K562 (cell line): ENCODE measurements at regions not wholly inside any gene's neighbourhood (a gene's known extent, or its start where the extent isn't known, plus 50 kb on each side); places are given as distances from the start of the nearest gene placed in this dataset.

Experiments used
- ATAC-seq: fragments of 200-7000 bp; cut with Tn5 transposase; 3 replicates; pipeline ENCODE4 v1.9.1; 2020; ENCODE audit warnings: moderate library complexity
- BruUV-seq: library from RNA; stranded (reverse); fragments of 400-500 nt; replicated peaks from 2 replicates; lab custom pipeline; 2021; lab: Mats Ljungman, UMichigan
- CTCF ChIA-PET: fragments of 300-600 bp; formaldehyde crosslinking; extraction: SDS; loops from one replicate; lab custom pipeline; 2021; ENCODE audit warnings: low intra/inter-chr PET ratio; lab: Yijun Ruan, JAX
- POLR2A ChIA-PET: fragments of 300-600, 350-650 bp; sonication (Branson Sonifier 250); formaldehyde crosslinking; extraction: SDS; loops from one replicate; lab custom pipeline; 2021; ENCODE audit warnings: antibody characterized with exemption, inconsistent platforms; lab: Yijun Ruan, JAX
- DNase-seq, 4 experiments: peaks; one replicate each; pipeline versions ENCODE4 v3.0.0 to v3.0.0-alpha.2; 2011 to 2018; ENCODE audit warnings: low spot score in 3 of 4, mixed read lengths in 3 of 4; ENCODE audit errors: extremely low read depth in 1 of 4
- FAIRE-seq: peaks from 2 replicates; lab custom pipeline; 2011; peaks lifted over from hg19 to GRCh38; lab: Jason Lieb, UNC
- H2AFZ ChIP-seq: 2 replicates; pipeline ENCODE4 v1.6.0; 2011; ENCODE audit warnings: low read depth, low read length, control low read depth, inconsistent platforms
- H3K27ac ChIP-seq: fragments of 200-600 bp; 3 replicates; pipeline ENCODE4 v1.8.0; 2011; ENCODE audit warnings: low read depth, mild to moderate bottlenecking, control low read depth, inconsistent platforms, low read length, moderate library complexity, mixed read lengths; ENCODE audit errors: extremely low read depth
- H3K27me3 ChIP-seq, 2 experiments: fragments of 300-600 bp in 1 of 2; 2 replicates in 1 of 2; 3 replicates in 1 of 2; pipeline versions ENCODE4 v1.6.0 to v1.8.0; 2011; ENCODE audit warnings: inconsistent platforms in 2 of 2, low read length in 2 of 2, mild to moderate bottlenecking in 1 of 2, mixed read lengths in 1 of 2, moderate library complexity in 1 of 2; ENCODE audit not compliant: control insufficient read depth in 2 of 2, insufficient read depth in 2 of 2
- H3K36me3 ChIP-seq: fragments of 300-600 bp; 3 replicates; pipeline ENCODE4 v1.8.0; 2011; ENCODE audit warnings: mild to moderate bottlenecking, low read length, inconsistent platforms; ENCODE audit not compliant: control insufficient read depth, insufficient read depth
- H3K4me1 ChIP-seq, 2 experiments: fragments of 200-600 bp in 1 of 2; replicated peaks in 1 of 2; 2 replicates in 1 of 2; 3 replicates in 1 of 2; pipeline versions ENCODE4 v1.5.1 to v1.8.0; 2011; ENCODE audit warnings: inconsistent platforms in 2 of 2, low read length in 2 of 2, mild to moderate bottlenecking in 1 of 2, mixed read lengths in 1 of 2, moderate library complexity in 1 of 2; ENCODE audit not compliant: control insufficient read depth in 2 of 2, insufficient read depth in 2 of 2
- H3K4me2 ChIP-seq: 2 replicates; pipeline ENCODE4 v1.6.1; 2011; ENCODE audit warnings: low read length, control low read depth, inconsistent platforms, mixed read lengths; ENCODE audit not compliant: insufficient read depth
- H3K4me3 ChIP-seq: fragments of 200-600 bp; sonication (generic), shearing (Covaris generic); 2 replicates; pipeline ENCODE4 v1.5.1; 2016; ENCODE audit warnings: control low read depth, inconsistent platforms
- H3K79me2 ChIP-seq: fragments of 200-600 bp; 3 replicates; pipeline ENCODE4 v1.8.0; 2011; ENCODE audit warnings: low read length, inconsistent platforms; ENCODE audit not compliant: control insufficient read depth, insufficient read depth
- H3K9ac ChIP-seq, 2 experiments: 2 replicates each; pipeline versions ENCODE4 v1.6.0 to v1.6.1; 2011; ENCODE audit warnings: low read depth in 2 of 2, low read length in 2 of 2, control low read depth in 1 of 2, inconsistent platforms in 1 of 2, mild to moderate bottlenecking in 1 of 2, mixed read lengths in 1 of 2; ENCODE audit not compliant: insufficient read depth in 1 of 2
- H3K9me1 ChIP-seq: one replicate; pipeline ENCODE4 v1.6.0; 2011; ENCODE audit warnings: inconsistent platforms, mild to moderate bottlenecking, low read length, moderate library complexity; ENCODE audit not compliant: control insufficient read depth, insufficient read depth
- H3K9me3 ChIP-seq: replicated peaks from 2 replicates; pipeline ENCODE4 v1.5.1; 2011; ENCODE audit warnings: low read depth, low read length, inconsistent platforms; ENCODE audit not compliant: control insufficient read depth, insufficient read depth
- H4K20me1 ChIP-seq: replicated peaks from 2 replicates; pipeline ENCODE4 v1.6.1; 2011; ENCODE audit warnings: low read length, inconsistent platforms, mixed read lengths; ENCODE audit not compliant: control insufficient read depth, insufficient read depth
- CC2D1A ChIP-seq: fragments of 450-650 bp; IDR thresholded peaks from 2 replicates; pipeline ENCODE4 v1.6.1; 2017; ENCODE audit warnings: mild to moderate bottlenecking
- CCAR2 ChIP-seq: fragments of 200-400 bp; formaldehyde crosslinking; IDR thresholded peaks from 2 replicates; pipeline ENCODE4 v1.6.1; 2017; ENCODE audit warnings: mild to moderate bottlenecking, low read depth, low read length
- CREB1 ChIP-seq, 2 experiments: sonication (generic) in 1 of 2; formaldehyde crosslinking in 1 of 2; IDR thresholded peaks; 2 replicates each; pipeline versions ENCODE4 v1.6.1 to v1.8.0; 2012 to 2022; ENCODE audit warnings: inconsistent platforms in 1 of 2, mild to moderate bottlenecking in 1 of 2, missing genetic modification reagents in 1 of 2, moderate library complexity in 1 of 2
- ETS2 ChIP-seq: IDR thresholded peaks from 2 replicates; pipeline ENCODE4 v1.6.1; 2016; ENCODE audit warnings: borderline replicate concordance, missing genetic modification characterization, mild to moderate bottlenecking, moderate library complexity, missing compliant biosample characterization; ENCODE audit not compliant: poor library complexity, severe bottlenecking
- ETV6 ChIP-seq, 3 experiments: fragments of 150-350 bp in 1 of 3; sonication (generic) in 1 of 3; formaldehyde crosslinking in 1 of 3; IDR thresholded peaks; 2 replicates each; pipeline versions ENCODE4 v1.6.1 to v1.8.0; 2014 to 2022; ENCODE audit warnings: borderline replicate concordance in 2 of 3, low read depth in 2 of 3, antibody characterized with exemption in 1 of 3, low read length in 1 of 3, mild to moderate bottlenecking in 1 of 3, missing genetic modification reagents in 1 of 3
- HDAC6 ChIP-seq: IDR thresholded peaks from 2 replicates; pipeline ENCODE4 v1.6.1; 2012; ENCODE audit warnings: low read depth, mild to moderate bottlenecking, control low read depth, inconsistent platforms, low read length, moderate library complexity
- LCOR ChIP-seq: sonication (generic); formaldehyde crosslinking; IDR thresholded peaks from 2 replicates; pipeline ENCODE4 v1.8.0; 2022; ENCODE audit warnings: mild to moderate bottlenecking, missing genetic modification reagents
- NFXL1 ChIP-seq: fragments of 450-650 bp; formaldehyde crosslinking; IDR thresholded peaks from 2 replicates; pipeline ENCODE4 v1.4.0; 2021; ENCODE audit warnings: mild to moderate bottlenecking
- RBM17 ChIP-seq: fragments of 200-400 bp; formaldehyde crosslinking; IDR thresholded peaks from 2 replicates; pipeline ENCODE4 v1.6.1; 2017; ENCODE audit warnings: low read depth, mild to moderate bottlenecking, low read length, borderline replicate concordance
- TCF7L2 ChIP-seq: fragments of 150-350 bp; IDR thresholded peaks from 2 replicates; pipeline ENCODE4 v1.6.1; 2016; ENCODE audit warnings: low read depth, mild to moderate bottlenecking, low read length, moderate library complexity
- TGIF2 ChIP-seq: sonication (generic); formaldehyde crosslinking; IDR thresholded peaks from 2 replicates; pipeline ENCODE4 v1.8.1; 2022; ENCODE audit warnings: mild to moderate bottlenecking, missing genetic modification reagents, moderate library complexity
- YBX1 ChIP-seq: fragments of 450-650 bp; IDR thresholded peaks from 2 replicates; pipeline ENCODE4 v1.7.1; 2016; ENCODE audit warnings: mild to moderate bottlenecking
- ZNF408 ChIP-seq: fragments of 250-450 bp; sonication (Bioruptor Pico); IDR thresholded peaks from 2 replicates; pipeline ENCODE4 v1.4.0; 2020; ENCODE audit warnings: low read depth, mild to moderate bottlenecking, moderate library complexity
- ZNF445 ChIP-seq: fragments of 250-450 bp; sonication (Bioruptor Pico); IDR thresholded peaks from 2 replicates; pipeline ENCODE4 v1.4.0; 2020; ENCODE audit warnings: low read depth, mild to moderate bottlenecking, moderate library complexity
- ZNF584 ChIP-seq: fragments of 200-800 bp; sonication (Bioruptor generic); IDR thresholded peaks from 2 replicates; pipeline ENCODE4 v1.6.1; 2016; ENCODE audit warnings: low read depth, mild to moderate bottlenecking, missing genetic modification characterization, missing compliant biosample characterization
- WGBS: fragments of 100-300 bp; shearing (Covaris generic); methylation state at CpG from one replicate; pipeline ENCODE4 v1.1.6; 2016; ENCODE audit warnings: low coverage, mixed read lengths; ENCODE audit not compliant: insufficient coverage; ENCODE audit errors: missing lambda C conversion rate; 5-methylcytosine and 5-hydroxymethylcytosine counted together
- in situ Hi-C: fragments of 300-500 bp; cut with MboI; formaldehyde crosslinking; loops from 4 replicates; pipeline ENCODE4 v1.15.0; 2018; ENCODE audit warnings: inconsistent platforms, mixed read lengths
- intact Hi-C: fragments of 100-400 bp; cut with micrococcal nuclease; formaldehyde crosslinking; loops from 2 replicates; pipeline ENCODE4 v1.14.2; 2022
- TF ChIP-seq, protein P1 (sequence below): sonication (generic); formaldehyde crosslinking; IDR thresholded peaks from 2 replicates; pipeline ENCODE4 v1.8.1; 2023; ENCODE audit warnings: mild to moderate bottlenecking, missing genetic modification reagents, moderate library complexity
- TF ChIP-seq, protein P2 (sequence below): sonication (generic); formaldehyde crosslinking; IDR thresholded peaks from 2 replicates; pipeline ENCODE4 v1.9.0; 2022; ENCODE audit warnings: mild to moderate bottlenecking, missing genetic modification reagents

DNA sequence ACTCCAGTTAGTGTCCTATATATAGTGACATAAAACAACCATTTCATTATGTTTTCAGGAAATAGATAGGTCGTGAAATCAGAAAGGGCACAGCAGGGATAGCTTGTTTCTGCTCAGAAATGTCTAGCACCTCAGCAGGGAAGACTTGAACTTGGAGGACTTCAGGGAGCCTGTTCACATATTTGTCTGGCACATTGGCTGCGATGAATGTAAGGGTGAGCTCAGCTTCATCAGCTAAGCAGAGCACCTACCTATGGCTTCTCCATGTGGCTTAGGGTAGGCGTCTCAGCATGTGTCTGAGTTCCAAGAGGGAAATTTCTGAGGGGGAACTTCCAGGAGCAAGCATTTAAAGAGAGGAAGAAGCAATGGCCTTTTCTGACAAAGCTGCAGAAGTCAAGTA lies 126.2 kb downstream of the PCDH10 start:
- H4K20me1 ChIP-seq: no peaks in the 10 kb centered on the region
- H3K4me2 ChIP-seq: no peak overlapping the region
- 8% methylated on average over 3 of the region's 3 CpGs for WGBS

DNA sequence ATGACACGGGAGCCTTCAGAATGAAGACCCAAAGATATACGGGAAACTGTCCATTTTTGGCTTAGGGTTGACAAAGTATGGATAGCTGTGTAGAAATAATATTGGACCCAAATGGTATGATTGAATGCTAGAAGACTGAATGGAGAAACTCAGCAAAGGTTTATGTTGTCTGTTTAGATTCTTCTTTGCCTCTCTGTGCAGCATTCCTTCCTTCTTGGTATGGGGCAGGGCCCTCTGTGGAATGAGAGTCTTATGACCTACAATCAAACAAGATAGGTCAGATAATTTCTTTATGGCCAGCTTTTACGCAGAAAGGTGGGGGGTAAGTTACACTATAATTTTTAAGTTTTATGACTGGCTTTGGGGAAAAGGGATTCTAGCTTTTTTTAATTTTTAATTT lies 124.3 kb downstream of the PCDH10 start:
- H3K4me2 ChIP-seq: no peak overlapping the region
- ATAC-seq (no peak), DNase-seq (no peak), FAIRE-seq (no peak)
- H3K9ac ChIP-seq: no peak overlapping the region
- no TSS peak for BruUV-seq
- H3K79me2 ChIP-seq: no peaks in the 10 kb centered on the region
- no peak overlapping the region for H2AFZ ChIP-seq
- in situ Hi-C loops: no loop called here
- no peaks in the 10 kb centered on the region for H4K20me1 ChIP-seq
- H3K9me1 ChIP-seq: no peaks in the 10 kb centered on the region
- H3K9me3 ChIP-seq: no peaks in the 10 kb centered on the region; the same call in 1 of the 2 replicates
- ChIA-PET CTCF (no interaction called here), POLR2A (no interaction called here)
- no peak overlapping the region for H3K27ac ChIP-seq
- intact Hi-C loops: no loop called here
- no peaks in the 10 kb centered on the region for H3K27me3 ChIP-seq
- H3K36me3 ChIP-seq: no peaks in the 10 kb centered on the region
- 19% methylated on average over 3 of the region's 3 CpGs for WGBS
- H3K4me1 ChIP-seq: no peaks in the 10 kb centered on the region
- H3K4me3 ChIP-seq: no peak overlapping the region
- TF ChIP-seq, protein P1, sequence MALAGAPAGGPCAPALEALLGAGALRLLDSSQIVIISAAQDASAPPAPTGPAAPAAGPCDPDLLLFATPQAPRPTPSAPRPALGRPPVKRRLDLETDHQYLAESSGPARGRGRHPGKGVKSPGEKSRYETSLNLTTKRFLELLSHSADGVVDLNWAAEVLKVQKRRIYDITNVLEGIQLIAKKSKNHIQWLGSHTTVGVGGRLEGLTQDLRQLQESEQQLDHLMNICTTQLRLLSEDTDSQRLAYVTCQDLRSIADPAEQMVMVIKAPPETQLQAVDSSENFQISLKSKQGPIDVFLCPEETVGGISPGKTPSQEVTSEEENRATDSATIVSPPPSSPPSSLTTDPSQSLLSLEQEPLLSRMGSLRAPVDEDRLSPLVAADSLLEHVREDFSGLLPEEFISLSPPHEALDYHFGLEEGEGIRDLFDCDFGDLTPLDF (CRISPR knock-in tag): no peak
- TF ChIP-seq ZNF445 (CRISPR knock-in tag) (no peak), ETS2 (tag) (no peak), CREB1 (IDR thresholded peaks at IDR 0.05) (no peak), CREB1 (CRISPR knock-in tag; IDR thresholded peaks at IDR 0.05) (no peak), TCF7L2 (no peak), LCOR (CRISPR knock-in tag) (no peak)

More for the DNA sequence above, 126.2 kb downstream of the PCDH10 start:
- Histone ChIP-seq H3K9me3 (no peaks in the 10 kb centered on the region), H3K4me1 (no peaks in the 10 kb centered on the region), H3K27me3 (no peaks in the 10 kb centered on the region), H3K9me1 (no peaks in the 10 kb centered on the region), H3K27ac (no peak overlapping the region), H3K79me2 (no peaks in the 10 kb centered on the region), H3K9ac (no peak overlapping the region), H2AFZ (no peak overlapping the region)
- no peak for ATAC-seq
- no peak for FAIRE-seq
- POLR2A ChIA-PET: no interaction called here
- intact Hi-C loops: no loop called here
- CTCF ChIA-PET: no interaction called here
- no TSS peak for BruUV-seq
- in situ Hi-C loops: no loop called here
- no peak for TF ChIP-seq ZNF584 (CRISPR knock-in tag)
- no peak for TF ChIP-seq ZNF445 (CRISPR knock-in tag)
- TF ChIP-seq YBX1: no peak
- no peak for TF ChIP-seq CC2D1A
- no peak for TF ChIP-seq TGIF2 (CRISPR knock-in tag)
- TF ChIP-seq ETV6 (IDR thresholded peaks at IDR 0.05; ENCODE audit: borderline replicate concordance in 1 of 2, low read depth in 2 of 2, low read length in 1 of 2): no peak
- TF ChIP-seq ETV6 (CRISPR knock-in tag; IDR thresholded peaks at IDR 0.05; ENCODE audit: borderline replicate concordance): no peak
- no peak for TF ChIP-seq NFXL1 (CRISPR knock-in tag)
- no peak for TF ChIP-seq CCAR2
- TF ChIP-seq, protein P2, sequence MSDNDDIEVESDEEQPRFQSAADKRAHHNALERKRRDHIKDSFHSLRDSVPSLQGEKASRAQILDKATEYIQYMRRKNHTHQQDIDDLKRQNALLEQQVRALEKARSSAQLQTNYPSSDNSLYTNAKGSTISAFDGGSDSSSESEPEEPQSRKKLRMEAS: no peak
- no peak for TF ChIP-seq HDAC6
- TF ChIP-seq RBM17: no peak
- no peak for TF ChIP-seq ZNF408 (CRISPR knock-in tag)
- TF ChIP-seq, all 486 proteins: peak for 0
- Histone ChIP-seq H3K36me3 (no peaks in the 10 kb centered on the region), H3K4me3 (no peak overlapping the region)
- no peak for DNase-seq
